Trophoblast cell (in vitro differentiated cells and primary cell): ENCODE measurements at regions not wholly inside any gene's neighbourhood (a gene's known extent, or its start where the extent isn't known, plus 50 kb on each side); places are given as distances from the start of the nearest gene placed in this dataset.

Source experiments
- DNase-seq, 2 donors: peaks; one replicate each; pipeline ENCODE4 v3.0.0-alpha.2; 2016
- H2AFZ ChIP-seq: 2 replicates; pipeline ENCODE4 v1.6.1; 2013; ENCODE audit warnings: low read length, moderate library complexity, mild to moderate bottlenecking; ENCODE audit not compliant: insufficient read depth, poor library complexity
- H2AK5ac ChIP-seq: 2 replicates; pipeline ENCODE4 v1.6.1; 2013; ENCODE audit warnings: mild to moderate bottlenecking, low read length
- H2BK120ac ChIP-seq: 2 replicates; pipeline ENCODE4 v1.6.1; 2013; ENCODE audit warnings: low read length, mild to moderate bottlenecking, moderate library complexity; ENCODE audit not compliant: insufficient read depth, poor library complexity
- H2BK12ac ChIP-seq: 2 replicates; pipeline ENCODE4 v1.6.1; 2013; ENCODE audit warnings: mild to moderate bottlenecking, low read length, moderate library complexity
- H2BK5ac ChIP-seq: 2 replicates; pipeline ENCODE4 v1.6.1; 2013; ENCODE audit warnings: low read length, low read depth, moderate library complexity, mild to moderate bottlenecking; ENCODE audit not compliant: poor library complexity
- H3K14ac ChIP-seq: 2 replicates; pipeline ENCODE4 v1.6.1; 2013; ENCODE audit warnings: mild to moderate bottlenecking, low read length
- H3K18ac ChIP-seq: 2 replicates; pipeline ENCODE4 v1.6.1; 2013; ENCODE audit warnings: mild to moderate bottlenecking, low read length
- H3K23ac ChIP-seq: 2 replicates; pipeline ENCODE4 v1.6.1; 2013; ENCODE audit warnings: low read length
- H3K27ac ChIP-seq: 2 replicates; pipeline ENCODE4 v1.5.1; 2013; ENCODE audit warnings: low read depth, mild to moderate bottlenecking, inconsistent platforms, low read length, moderate library complexity
- H3K27me3 ChIP-seq: 2 replicates; pipeline ENCODE4 v1.6.1; 2013; ENCODE audit warnings: inconsistent platforms, mild to moderate bottlenecking, low read length, moderate library complexity; ENCODE audit not compliant: insufficient read depth
- H3K36me3 ChIP-seq, 2 experiments: 1 replicate in 1 of 2; 2 replicates in 1 of 2; pipeline ENCODE4 v1.6.1; 2013; ENCODE audit warnings: low read length in 2 of 2, mild to moderate bottlenecking in 2 of 2, moderate library complexity in 1 of 2; ENCODE audit not compliant: insufficient read depth in 2 of 2, control insufficient read depth in 1 of 2
- H3K4ac ChIP-seq: 2 replicates; pipeline ENCODE4 v1.6.1; 2013; ENCODE audit warnings: low read depth, mild to moderate bottlenecking, low read length, moderate library complexity
- H3K4me1 ChIP-seq, 2 experiments: 1 replicate in 1 of 2; 2 replicates in 1 of 2; pipeline ENCODE4 v1.6.1; 2013; ENCODE audit warnings: low read length in 2 of 2, mild to moderate bottlenecking in 2 of 2, moderate library complexity in 1 of 2; ENCODE audit not compliant: insufficient read depth in 2 of 2, control insufficient read depth in 1 of 2
- H3K4me2 ChIP-seq: 2 replicates; pipeline ENCODE4 v1.6.1; 2013; ENCODE audit warnings: inconsistent platforms, mild to moderate bottlenecking, low read length, moderate library complexity
- H3K4me3 ChIP-seq: 2 replicates; pipeline ENCODE4 v1.5.1; 2013; ENCODE audit warnings: mild to moderate bottlenecking, low read depth, low read length, inconsistent platforms
- H3K79me1 ChIP-seq: one replicate; pipeline ENCODE4 v1.6.1; 2013; ENCODE audit warnings: low read length
- H3K79me2 ChIP-seq: 2 replicates; pipeline ENCODE4 v1.6.1; 2013; ENCODE audit warnings: low read length, mild to moderate bottlenecking; ENCODE audit not compliant: control insufficient read depth, insufficient read depth, poor library complexity
- H3K9ac ChIP-seq: 2 replicates; pipeline ENCODE4 v1.6.1; 2013; ENCODE audit warnings: mild to moderate bottlenecking, low read length
- H3K9me3 ChIP-seq: 2 replicates; pipeline ENCODE4 v1.6.1; 2013; ENCODE audit warnings: low read depth, mild to moderate bottlenecking, control low read depth, inconsistent platforms, low read length; ENCODE audit not compliant: insufficient read depth
- H4K12ac ChIP-seq: 2 replicates; pipeline ENCODE4 v1.6.1; 2013; ENCODE audit warnings: low read depth, mild to moderate bottlenecking, low read length, moderate library complexity
- H4K8ac ChIP-seq: 2 replicates; pipeline ENCODE4 v1.6.1; 2013; ENCODE audit warnings: low read depth, mild to moderate bottlenecking, low read length, moderate library complexity
- H4K91ac ChIP-seq: one replicate; pipeline ENCODE4 v1.6.1; 2013; ENCODE audit warnings: low read depth, mild to moderate bottlenecking, low read length, moderate library complexity
- WGBS: extraction: QIAGEN DNeasy Blood & Tissue Kit; methylation state at CpG from one replicate; pipeline ENCODE4 v1.1.7; 2013; ENCODE audit warnings: missing lambda C conversion rate; ENCODE audit not compliant: insufficient read length, insufficient coverage; ENCODE audit errors: extremely low coverage; 5-methylcytosine and 5-hydroxymethylcytosine counted together

DNA sequence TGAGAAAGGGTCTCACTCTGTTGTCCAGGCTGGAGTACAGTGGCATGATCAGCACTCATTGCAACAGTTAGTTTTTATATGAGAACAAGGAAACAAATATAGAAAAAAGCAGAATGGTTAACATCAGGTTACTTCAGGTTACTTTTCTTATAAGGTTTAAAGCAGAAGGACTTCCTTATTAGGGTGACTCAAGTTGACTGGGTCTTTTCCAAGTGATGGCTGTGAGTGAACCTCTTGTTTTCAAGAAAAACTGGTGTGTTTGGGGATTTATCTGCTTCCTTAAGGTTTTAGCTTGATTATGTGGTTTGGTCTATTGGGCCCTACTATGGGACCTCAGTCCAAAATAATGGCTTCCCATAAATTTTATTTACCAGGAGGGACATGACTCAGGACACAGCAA, 99.2 kb downstream of the ARRDC3 start:
- Histone ChIP-seq H2BK5ac (no peak overlapping the region), H2AK5ac (no peak overlapping the region), H3K79me1 (peaks cover 7% of the 10 kb centered on the region), H3K9me3 (no peaks in the 10 kb centered on the region), H3K27me3 (no peaks in the 10 kb centered on the region), H2BK12ac (no peak overlapping the region), H3K14ac (no peak overlapping the region), H3K18ac (no peak overlapping the region), H2BK120ac (no peak overlapping the region), H4K12ac (no peak overlapping the region), H3K4me1 (no peaks in the 10 kb centered on the region), H2AFZ (no peak overlapping the region), H3K79me2 (no peaks in the 10 kb centered on the region), H3K9ac (no peak overlapping the region), H3K4me2 (no peak overlapping the region), H3K36me3 (no peaks in the 10 kb centered on the region), H3K27ac (no peak overlapping the region), H3K4me3 (no peak overlapping the region), H3K23ac (no peak overlapping the region), H3K4ac (no peak overlapping the region), H4K8ac (no peak overlapping the region), H4K91ac (no peak overlapping the region)
- no peak for DNase-seq

DNA sequence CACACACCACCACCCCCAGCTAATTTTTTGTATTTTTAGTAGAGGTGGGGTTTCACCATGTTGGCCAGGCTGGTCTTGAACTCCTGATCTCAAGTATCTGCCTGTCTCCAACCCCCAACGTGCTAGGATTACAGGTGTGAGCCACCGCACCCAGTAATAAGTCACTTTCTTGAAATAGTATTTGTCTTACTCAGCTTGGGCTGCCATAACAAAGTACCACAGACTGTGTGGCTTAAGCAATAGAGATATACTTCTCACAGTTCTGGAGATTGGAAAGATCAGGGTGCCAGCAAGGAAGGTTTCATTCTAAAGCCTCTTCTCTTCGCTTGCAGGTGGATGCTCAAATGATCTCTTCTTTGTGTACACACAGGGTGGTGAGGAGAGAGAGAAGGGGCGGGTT, 99.8 kb downstream of the ARRDC3 start:
- no peak overlapping the region for H2AK5ac ChIP-seq
- H4K91ac ChIP-seq, result no peak overlapping the region
- H4K12ac ChIP-seq, result no peak overlapping the region
- no peak overlapping the region for H3K4me3 ChIP-seq
- no peak overlapping the region for H2BK5ac ChIP-seq
- H3K27ac ChIP-seq, result no peak overlapping the region
- H2BK12ac ChIP-seq, result no peak overlapping the region
- no CpG with 5 or more reads among the region's 4 CpGs for WGBS
- no peak overlapping the region for H4K8ac ChIP-seq
- H3K14ac ChIP-seq, result no peak overlapping the region
- DNase-seq, result peak; percentile 30 to 63
- H3K9me3 ChIP-seq, result no peaks in the 10 kb centered on the region
- no peaks in the 10 kb centered on the region for H3K27me3 ChIP-seq
- no peaks in the 10 kb centered on the region for H3K36me3 ChIP-seq
- no peak overlapping the region for H3K23ac ChIP-seq
- no peaks in the 10 kb centered on the region for H3K4me1 ChIP-seq
- H3K79me2 ChIP-seq, result no peaks in the 10 kb centered on the region
- H3K9ac ChIP-seq, result no peak overlapping the region
- no peak overlapping the region for H2AFZ ChIP-seq
- H3K4me2 ChIP-seq, result no peak overlapping the region
- H3K79me1 ChIP-seq, result peaks cover 9% of the 10 kb centered on the region
- H2BK120ac ChIP-seq, result no peak overlapping the region
- H3K4ac ChIP-seq, result no peak overlapping the region
- no peak overlapping the region for H3K18ac ChIP-seq

DNA sequence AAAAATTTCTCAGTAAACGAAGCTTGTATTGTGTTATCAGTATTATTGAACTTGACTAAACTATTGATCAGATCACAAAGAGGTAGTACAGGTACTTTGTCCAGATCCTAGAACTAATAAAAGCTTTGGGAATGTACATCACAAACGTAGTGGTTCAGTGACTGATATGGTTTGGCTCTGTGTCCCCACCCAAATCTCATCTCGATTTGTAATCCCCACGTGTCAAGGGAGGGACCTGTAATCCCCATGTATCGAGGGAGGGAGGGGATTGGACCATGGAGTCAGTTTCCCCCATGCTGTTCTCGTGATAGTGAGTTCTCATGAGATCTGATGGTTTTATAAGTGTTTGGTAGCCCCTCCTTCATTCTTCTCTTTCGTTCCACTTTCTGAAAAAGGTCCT, 100.9 kb downstream of the ARRDC3 start:
- peaks cover 2% of the 10 kb centered on the region in 2 experiments for H3K4me1 ChIP-seq
- no peak overlapping the region for H2BK12ac ChIP-seq
- no peaks in the 10 kb centered on the region for H3K79me2 ChIP-seq
- no peak overlapping the region for H3K4me3 ChIP-seq
- H2BK5ac ChIP-seq, result no peak overlapping the region
- no CpG with 5 or more reads among the region's 7 CpGs for WGBS
- no peak for DNase-seq
- no peaks in the 10 kb centered on the region for H3K9me3 ChIP-seq
- H4K91ac ChIP-seq, result peak overlapping the region; percentile 51
- no peak overlapping the region for H3K23ac ChIP-seq
- H3K27ac ChIP-seq, result no peak overlapping the region
- no peak overlapping the region for H3K4me2 ChIP-seq
- peaks cover 11% of the 10 kb centered on the region for H3K79me1 ChIP-seq
- no peaks in the 10 kb centered on the region for H3K36me3 ChIP-seq
- H4K8ac ChIP-seq, result no peak overlapping the region
- H2AK5ac ChIP-seq, result no peak overlapping the region
- no peak overlapping the region for H3K14ac ChIP-seq
- H3K27me3 ChIP-seq, result no peaks in the 10 kb centered on the region
- H3K9ac ChIP-seq, result no peak overlapping the region
- no peak overlapping the region for H3K18ac ChIP-seq
- no peak overlapping the region for H2BK120ac ChIP-seq
- H3K4ac ChIP-seq, result no peak overlapping the region
- H4K12ac ChIP-seq, result no peak overlapping the region
- H2AFZ ChIP-seq, result no peak overlapping the region

DNA sequence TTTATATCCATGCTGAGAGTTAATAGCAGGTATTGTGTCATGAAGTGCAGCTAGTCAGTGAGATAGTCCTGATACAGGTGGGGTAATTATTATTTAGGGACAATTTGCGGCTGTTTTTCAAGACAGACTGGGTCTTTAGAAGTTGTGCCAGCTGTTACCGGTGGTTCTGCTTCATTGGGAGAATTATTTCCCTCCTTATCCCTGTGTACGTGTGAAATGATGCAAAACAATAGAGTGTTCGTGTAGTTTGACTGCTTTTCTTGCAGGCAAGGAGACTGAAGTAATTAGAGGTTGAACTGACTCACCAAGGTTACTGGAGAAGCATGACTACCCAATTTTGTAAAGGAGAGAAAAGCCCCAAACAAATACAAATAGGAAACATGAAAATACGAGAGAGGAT, 101.7 kb downstream of the ARRDC3 start:
- no peak overlapping the region for H2AK5ac ChIP-seq
- H3K27me3 ChIP-seq, result no peaks in the 10 kb centered on the region
- no CpG with 5 or more reads among the region's 5 CpGs for WGBS
- no peaks in the 10 kb centered on the region for H3K36me3 ChIP-seq
- no peak overlapping the region for H2AFZ ChIP-seq
- H3K79me2 ChIP-seq, result no peaks in the 10 kb centered on the region
- no peak overlapping the region for H2BK12ac ChIP-seq
- H3K14ac ChIP-seq, result no peak overlapping the region
- DNase-seq, result peak; percentile 23 to 50
- H3K4me1 ChIP-seq, result peaks cover 2% of the 10 kb centered on the region in 2 experiments
- H3K23ac ChIP-seq, result no peak overlapping the region
- H3K79me1 ChIP-seq, result peaks cover 11% of the 10 kb centered on the region
- no peak overlapping the region for H4K91ac ChIP-seq
- no peak overlapping the region for H3K18ac ChIP-seq
- H3K4ac ChIP-seq, result no peak overlapping the region
- H3K27ac ChIP-seq, result no peak overlapping the region
- no peak overlapping the region for H4K8ac ChIP-seq
- no peak overlapping the region for H3K4me3 ChIP-seq
- no peak overlapping the region for H3K4me2 ChIP-seq
- no peak overlapping the region for H4K12ac ChIP-seq
- no peak overlapping the region for H3K9ac ChIP-seq
- H2BK120ac ChIP-seq, result no peak overlapping the region
- no peak overlapping the region for H2BK5ac ChIP-seq
- H3K9me3 ChIP-seq, result no peaks in the 10 kb centered on the region
